Kidney epithelial cell (primary cell): ENCODE measurements at regions not wholly inside any gene's neighbourhood (a gene's known extent, or its start where the extent isn't known, plus 50 kb on each side); places are given as distances from the start of the nearest gene placed in this dataset.

Source experiments
- DNase-seq: peaks from one replicate; pipeline ENCODE4 v3.0.0-alpha.2; 2010; ENCODE audit warnings: low read depth
- H3K27me3 ChIP-seq: 2 replicates; pipeline ENCODE4 v1.6.0; 2011; ENCODE audit warnings: low read length; ENCODE audit not compliant: control insufficient read depth, insufficient read depth
- H3K36me3 ChIP-seq: 2 replicates; pipeline ENCODE4 v1.5.1; 2011; ENCODE audit warnings: low read length; ENCODE audit not compliant: control insufficient read depth, insufficient read depth
- H3K4me3 ChIP-seq: 2 replicates; pipeline ENCODE4 v1.5.1; 2011; ENCODE audit warnings: low read depth, mild to moderate bottlenecking, control low read depth, low read length
- TF ChIP-seq, protein P1 (sequence below): IDR thresholded peaks from 2 replicates; pipeline ENCODE4 v1.5.1; 2011; ENCODE audit warnings: mild to moderate bottlenecking, moderate library complexity, low read length, control low read depth, inconsistent platforms; ENCODE audit not compliant: insufficient read depth, poor library complexity, severe bottlenecking

GRCh38 chr14:61988240-61988639 lies 226.0 kb downstream of the SNAPC1 start:
- Histone ChIP-seq H3K36me3 (no peaks in the 10 kb centered on the region), H3K4me3 (no peak overlapping the region), H3K27me3 (no peaks in the 10 kb centered on the region)
- TF ChIP-seq, protein P1, sequence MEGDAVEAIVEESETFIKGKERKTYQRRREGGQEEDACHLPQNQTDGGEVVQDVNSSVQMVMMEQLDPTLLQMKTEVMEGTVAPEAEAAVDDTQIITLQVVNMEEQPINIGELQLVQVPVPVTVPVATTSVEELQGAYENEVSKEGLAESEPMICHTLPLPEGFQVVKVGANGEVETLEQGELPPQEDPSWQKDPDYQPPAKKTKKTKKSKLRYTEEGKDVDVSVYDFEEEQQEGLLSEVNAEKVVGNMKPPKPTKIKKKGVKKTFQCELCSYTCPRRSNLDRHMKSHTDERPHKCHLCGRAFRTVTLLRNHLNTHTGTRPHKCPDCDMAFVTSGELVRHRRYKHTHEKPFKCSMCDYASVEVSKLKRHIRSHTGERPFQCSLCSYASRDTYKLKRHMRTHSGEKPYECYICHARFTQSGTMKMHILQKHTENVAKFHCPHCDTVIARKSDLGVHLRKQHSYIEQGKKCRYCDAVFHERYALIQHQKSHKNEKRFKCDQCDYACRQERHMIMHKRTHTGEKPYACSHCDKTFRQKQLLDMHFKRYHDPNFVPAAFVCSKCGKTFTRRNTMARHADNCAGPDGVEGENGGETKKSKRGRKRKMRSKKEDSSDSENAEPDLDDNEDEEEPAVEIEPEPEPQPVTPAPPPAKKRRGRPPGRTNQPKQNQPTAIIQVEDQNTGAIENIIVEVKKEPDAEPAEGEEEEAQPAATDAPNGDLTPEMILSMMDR = no peak
- DNase-seq = no peak

- H3K4me3 ChIP-seq = no peak overlapping the region
Observed at GRCh38 chr14:61992139-61992538, 229.9 kb downstream of the SNAPC1 start.

GRCh38 chr14:61992926-61993325 lies 230.7 kb downstream of the SNAPC1 start:
- Histone ChIP-seq H3K4me3 (no peak overlapping the region), H3K36me3 (no peaks in the 10 kb centered on the region), H3K27me3 (no peaks in the 10 kb centered on the region)
- TF ChIP-seq, protein P1 = no peak
- DNase-seq = no peak

More at GRCh38 chr14:61992139-61992538, 229.9 kb downstream of the SNAPC1 start:
- H3K27me3 ChIP-seq = no peaks in the 10 kb centered on the region
- no peaks in the 10 kb centered on the region for H3K36me3 ChIP-seq
- DNase-seq = no peak
- TF ChIP-seq, protein P1 = no peak

DNA sequence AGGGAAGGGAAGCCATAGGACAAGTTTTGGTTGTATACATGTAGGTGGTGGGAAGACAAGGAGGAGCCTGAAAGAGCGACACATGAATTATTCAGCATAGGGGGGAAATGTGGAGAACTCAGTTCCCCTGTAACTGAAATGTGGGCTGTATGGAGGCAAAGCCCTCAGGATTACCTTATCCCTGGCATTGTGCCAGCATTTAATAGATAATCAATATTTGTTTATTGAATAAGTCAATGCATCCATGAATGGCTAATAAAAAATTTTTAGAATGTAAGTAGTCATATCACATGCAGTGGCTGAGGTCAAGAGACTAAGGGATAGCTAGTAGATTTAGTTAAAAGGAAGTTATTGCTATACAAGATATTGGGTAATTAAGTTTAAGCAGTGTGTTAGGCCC lies 232.4 kb downstream of the SNAPC1 start:
- Histone ChIP-seq H3K27me3 (no peaks in the 10 kb centered on the region), H3K4me3 (no peak overlapping the region), H3K36me3 (no peaks in the 10 kb centered on the region)
- DNase-seq = no peak
- TF ChIP-seq, protein P1 = no peak

GRCh38 chr14:61996753-61997152 lies 234.5 kb downstream of the SNAPC1 start:
- DNase-seq = no peak
- TF ChIP-seq, protein P1 = no peak
- Histone ChIP-seq H3K36me3 (no peaks in the 10 kb centered on the region), H3K27me3 (no peaks in the 10 kb centered on the region), H3K4me3 (no peak overlapping the region)

- no peaks in the 10 kb centered on the region for H3K36me3 ChIP-seq
- DNase-seq = no peak
- TF ChIP-seq, protein P1 = no peak
- H3K27me3 ChIP-seq = no peaks in the 10 kb centered on the region
- H3K4me3 ChIP-seq = no peak overlapping the region
Observed at GRCh38 chr14:61997161-61997560, 234.9 kb downstream of the SNAPC1 start.
